RPMI8226 (cell line): ENCODE measurements at regions not wholly inside any gene's neighbourhood (a gene's known extent, or its start where the extent isn't known, plus 50 kb on each side); places are given as distances from the start of the nearest gene placed in this dataset.
"Not testable (repeated sequence)": the region's sequence is repeated elsewhere in the genome, so short reads cannot be mapped to it uniquely, and the experiment has no call there.

ENCODE experiments used
- DNase-seq: peaks from one replicate; pipeline ENCODE4 v3.0.0-alpha.2; 2015

GRCh38 chr2:226312155-226312554, 487.5 kb downstream of the IRS1 start:
- no peak for DNase-seq

- no peak for DNase-seq
These were observed 489.5 kb downstream of the IRS1 start for GRCh38 chr2:226310146-226310545.

DNA sequence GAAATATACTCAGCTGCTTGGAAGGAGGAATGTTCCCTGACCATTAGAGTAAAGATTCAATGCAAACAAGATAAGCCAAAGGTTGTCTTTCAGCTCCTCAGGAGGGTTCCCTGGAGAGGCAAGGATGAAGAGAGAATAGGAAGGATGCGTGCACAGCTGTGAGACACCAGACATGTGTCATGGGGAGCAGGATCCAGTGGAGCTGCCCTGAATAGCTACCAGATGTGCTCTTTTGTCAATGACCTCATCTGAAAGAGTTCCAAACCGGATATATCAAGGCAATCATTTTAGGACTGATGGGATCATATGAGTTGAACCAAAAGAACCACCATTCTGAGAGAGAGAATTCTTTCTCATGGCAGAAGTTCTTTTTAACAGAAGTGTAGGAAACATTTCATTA, 490.6 kb downstream of the IRS1 start:
- DNase-seq = no peak

GRCh38 chr2:226308323-226308680, 491.3 kb downstream of the IRS1 start:
- no peak for DNase-seq

GRCh38 chr2:226307487-226308322, 491.9 kb downstream of the IRS1 start:
- DNase-seq = no peak

DNA sequence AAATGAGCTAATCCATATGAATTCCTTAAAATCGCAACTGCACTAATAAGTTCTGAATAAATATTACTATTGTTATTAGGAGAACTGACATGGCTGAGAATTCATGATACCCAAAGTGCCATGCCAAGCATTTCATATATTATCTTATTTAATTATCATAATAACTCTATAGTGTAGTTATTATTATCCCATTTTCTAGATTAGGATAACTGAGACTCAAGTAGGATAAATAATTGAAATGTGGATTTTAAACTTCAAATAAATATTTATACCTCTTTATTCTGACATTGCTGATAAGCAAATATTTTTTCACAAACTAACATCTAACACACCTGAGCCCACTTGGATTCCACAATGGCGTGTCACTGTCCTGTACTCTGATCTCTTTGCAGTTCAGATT, 492.7 kb downstream of the IRS1 start:
- no peak for DNase-seq

DNA sequence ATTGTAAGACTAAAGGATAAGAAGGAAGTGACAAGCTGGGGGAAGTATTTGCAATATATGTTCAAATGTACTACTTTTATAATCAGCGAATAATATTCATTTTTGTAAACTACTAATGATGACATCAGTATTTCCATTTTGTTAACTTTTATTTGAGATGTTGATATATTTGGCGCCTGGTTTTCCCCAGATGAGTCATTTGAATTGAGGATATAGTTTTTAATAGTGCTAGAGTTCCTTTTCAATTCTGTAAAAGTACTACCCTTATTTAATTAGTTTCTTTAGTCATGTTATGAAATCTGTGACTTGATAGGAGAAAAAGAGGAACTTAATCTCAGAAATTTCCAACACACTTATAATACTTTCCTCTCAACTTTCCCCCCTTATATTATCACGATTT, 495.3 kb downstream of the IRS1 start:
- no peak for DNase-seq

DNA sequence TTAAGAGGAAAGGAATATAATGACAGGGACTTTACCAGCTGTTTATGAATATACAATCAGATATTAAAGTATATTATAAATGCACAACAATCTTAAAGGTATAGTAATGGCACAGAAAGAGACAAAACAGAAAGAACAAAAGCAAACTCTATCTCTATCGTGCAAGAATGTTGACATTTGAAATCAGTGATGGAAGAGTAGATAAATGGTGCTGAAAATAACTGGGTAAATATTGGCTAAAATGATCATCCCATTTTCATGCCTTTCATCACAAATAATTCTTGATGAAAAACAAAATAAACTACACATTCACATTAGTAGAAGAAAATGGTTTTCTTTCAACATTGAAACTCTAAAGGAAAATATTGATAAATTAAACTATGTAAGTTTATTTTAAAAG, 495.9 kb downstream of the IRS1 start:
- no peak for DNase-seq

DNA sequence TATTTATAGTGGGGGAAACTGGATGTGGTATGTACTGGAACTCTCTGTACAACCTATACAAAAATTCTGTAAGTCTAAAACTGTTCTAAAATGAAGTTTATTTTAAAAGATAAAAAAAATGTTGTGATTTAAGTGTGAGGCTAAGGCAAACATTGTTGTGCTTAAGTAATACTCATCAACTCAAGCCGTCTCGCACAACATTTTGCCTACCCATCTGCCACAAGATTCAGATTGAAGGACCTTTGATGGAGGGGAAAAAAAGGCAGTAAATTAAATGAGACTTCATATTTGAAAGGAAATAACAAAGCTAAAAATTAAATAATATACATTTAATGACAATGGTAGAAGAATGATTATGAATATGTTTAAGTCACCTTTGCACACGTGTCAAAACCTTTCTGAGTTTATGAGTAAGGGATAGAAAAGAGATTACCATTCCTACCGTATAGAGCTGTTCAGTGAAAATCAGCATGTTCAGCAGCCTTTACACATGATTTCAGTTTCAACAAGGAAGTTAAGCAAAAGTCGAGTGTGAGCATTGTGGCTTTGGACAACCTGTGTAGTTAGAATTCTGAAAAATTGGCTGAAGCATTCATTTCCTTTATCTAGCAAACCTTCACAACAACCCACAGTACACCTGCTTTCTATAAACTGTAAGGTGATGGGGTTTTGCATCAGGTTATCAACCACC, 499.3 kb downstream of the IRS1 start:
- DNase-seq = peak; percentile 18

- no peak for DNase-seq
These were observed 499.8 kb downstream of the IRS1 start for GRCh38 chr2:226299771-226300170.

- DNase-seq = no peak
These were observed 503.9 kb downstream of the IRS1 start for GRCh38 chr2:226295681-226296080.

DNA sequence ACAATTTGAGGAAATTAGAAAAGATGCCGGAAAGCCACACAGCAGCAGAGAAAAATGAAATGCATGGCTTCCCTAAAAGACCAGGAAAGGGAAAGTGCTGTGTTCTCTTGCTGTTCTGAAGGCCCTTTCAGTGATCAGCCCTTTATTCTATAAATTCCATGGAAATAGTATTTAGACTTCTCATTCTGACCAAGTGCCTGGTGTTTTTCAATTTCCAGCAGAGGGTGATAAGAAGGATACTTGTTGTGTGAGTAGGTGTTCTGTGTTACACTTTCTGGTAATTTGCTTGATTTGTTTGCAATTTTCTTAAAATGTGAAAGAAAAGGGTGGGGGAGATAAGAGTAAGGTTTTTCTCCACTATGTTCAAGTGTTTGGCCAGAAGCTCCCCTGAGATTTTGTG, 504.5 kb downstream of the IRS1 start:
- no peak for DNase-seq

- DNase-seq = not testable (repeated sequence)
These were observed 508.3 kb downstream of the IRS1 start for GRCh38 chr2:226291281-226291680.

DNA sequence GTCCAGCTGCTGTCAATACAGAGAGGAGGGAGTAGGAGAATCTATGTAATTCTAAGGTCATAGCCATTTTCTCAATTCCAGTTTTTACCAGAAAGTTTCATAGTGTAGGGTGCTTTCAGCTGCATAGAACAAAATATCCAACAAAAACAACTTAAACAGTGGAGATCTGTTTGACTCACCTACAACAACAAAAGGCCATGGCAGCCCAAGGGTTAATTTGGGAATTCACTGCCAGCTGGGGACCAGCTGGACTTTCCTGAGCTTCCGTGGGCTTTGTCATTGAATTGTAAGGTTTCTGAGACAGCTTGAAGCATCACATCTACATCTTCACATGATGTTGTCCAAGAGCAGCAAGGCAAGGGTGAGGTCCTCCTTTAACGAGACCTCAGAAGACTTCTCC, 512.7 kb downstream of the IRS1 start:
- no peak for DNase-seq

DNA sequence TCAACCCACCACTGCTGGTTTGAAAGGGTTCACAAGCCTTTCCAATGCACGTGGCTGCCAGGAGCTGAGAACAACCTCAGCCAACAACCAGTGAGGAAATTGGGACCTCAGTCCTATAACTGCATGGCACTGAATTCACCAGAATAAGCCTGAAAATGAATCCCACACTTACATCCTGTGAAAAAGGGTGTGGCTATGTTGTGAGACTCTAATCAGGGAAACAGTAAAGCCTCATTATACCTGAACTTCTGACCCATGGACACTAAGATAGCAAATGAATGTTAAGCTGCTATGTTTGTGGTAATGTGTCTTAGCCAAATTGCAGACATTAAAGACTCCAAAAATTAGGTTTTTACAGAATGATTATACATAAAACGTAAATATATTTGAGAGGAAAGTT, 515.8 kb downstream of the IRS1 start:
- DNase-seq = no peak

DNA sequence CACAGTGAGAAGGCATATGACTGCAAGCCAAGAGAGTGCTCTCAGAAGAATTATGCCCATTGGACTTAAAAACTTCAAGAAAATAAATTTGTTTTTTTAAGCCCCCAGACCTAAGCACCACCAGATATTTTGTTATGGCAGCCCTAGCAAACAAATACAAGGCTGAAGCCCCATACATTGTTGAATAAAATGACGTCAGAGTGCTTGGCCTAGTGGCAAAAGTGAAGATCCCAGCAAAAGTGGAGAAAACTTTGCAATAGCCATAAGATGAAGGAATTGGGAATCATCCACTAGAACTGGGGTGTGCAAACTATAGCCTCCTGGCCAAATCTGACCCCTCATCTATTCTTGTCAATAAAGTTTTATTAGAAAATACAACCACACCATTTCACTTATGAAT, 517.5 kb downstream of the IRS1 start:
- DNase-seq = no peak

DNA sequence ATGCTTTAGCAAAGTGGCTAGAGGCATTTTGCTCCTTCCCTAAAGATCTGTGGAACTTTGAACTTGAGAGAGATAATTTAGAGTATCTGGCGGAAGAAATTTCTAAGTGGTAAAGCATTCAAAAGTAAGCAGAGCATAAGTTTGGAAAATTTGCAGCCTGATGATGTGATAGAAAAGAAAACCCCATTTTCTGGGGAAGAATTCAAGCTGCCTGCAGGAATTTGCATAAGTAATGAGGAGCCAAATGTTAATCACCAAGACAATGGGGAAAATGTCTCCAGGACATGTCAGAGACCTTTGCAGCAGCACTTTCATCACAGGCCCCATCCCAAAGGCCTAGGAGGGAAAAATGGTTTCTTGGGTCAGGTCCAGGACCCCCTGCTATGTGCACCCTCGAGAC, 519.5 kb downstream of the IRS1 start:
- not testable (repeated sequence) for DNase-seq

- DNase-seq = no peak
These were observed 524.4 kb downstream of the IRS1 start for GRCh38 chr2:226275215-226275614.

DNA sequence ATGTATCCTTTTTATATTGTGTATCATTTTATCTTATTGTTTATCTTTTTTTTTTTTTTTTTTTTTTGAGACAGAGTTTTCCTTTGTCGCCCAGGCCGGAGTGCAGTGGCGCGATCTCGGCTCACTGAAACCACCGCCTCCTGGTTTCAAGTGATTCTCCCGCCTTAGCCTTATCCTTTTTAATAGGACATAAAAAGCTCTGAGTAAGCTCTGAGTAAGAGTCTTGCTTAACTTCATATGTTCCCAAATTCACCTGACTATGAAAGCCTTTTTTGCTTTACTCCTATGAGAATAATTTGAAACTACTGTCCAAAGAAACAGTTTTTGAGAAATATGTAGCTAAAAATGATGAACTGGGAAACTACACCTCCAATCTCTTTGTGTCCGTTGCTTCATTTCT, 525.5 kb downstream of the IRS1 start:
- no peak for DNase-seq

DNA sequence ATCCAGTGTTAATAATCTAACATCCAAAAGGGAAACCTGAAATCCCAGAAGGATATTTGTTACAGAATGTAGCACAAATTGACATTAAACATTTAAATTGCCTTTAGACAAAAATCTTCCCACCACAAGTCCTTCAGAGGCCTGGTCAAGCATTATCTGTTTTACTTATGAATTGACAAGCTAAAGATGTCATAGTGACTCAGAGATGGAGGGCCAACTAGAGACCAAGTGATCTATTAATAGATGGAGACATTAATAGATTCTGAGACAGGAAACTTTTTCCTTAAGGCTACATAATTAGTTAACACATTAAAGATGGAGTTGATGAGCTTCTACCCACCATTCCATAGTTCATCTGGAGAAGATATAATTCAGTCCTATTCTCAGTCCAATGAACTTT, 526.2 kb downstream of the IRS1 start:
- DNase-seq = no peak

DNA sequence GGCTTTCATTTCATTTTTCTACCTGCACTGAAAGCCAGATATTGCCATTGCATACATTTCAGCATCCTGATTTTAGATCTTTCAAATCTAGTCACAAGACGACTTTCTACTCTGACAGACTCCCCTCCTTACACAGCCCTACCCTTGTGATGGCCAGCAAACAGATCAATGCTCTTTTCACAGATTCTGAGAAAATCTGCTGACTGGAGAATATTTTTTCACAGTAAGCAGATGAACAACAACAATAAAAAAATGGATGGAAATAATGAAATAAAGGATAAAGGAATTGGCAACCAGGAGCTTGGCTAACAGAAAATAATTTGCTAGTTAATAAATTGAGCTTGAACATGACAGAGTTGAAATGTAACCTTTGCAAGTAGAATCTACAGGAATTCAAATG, 527.2 kb downstream of the IRS1 start:
- DNase-seq = no peak

DNA sequence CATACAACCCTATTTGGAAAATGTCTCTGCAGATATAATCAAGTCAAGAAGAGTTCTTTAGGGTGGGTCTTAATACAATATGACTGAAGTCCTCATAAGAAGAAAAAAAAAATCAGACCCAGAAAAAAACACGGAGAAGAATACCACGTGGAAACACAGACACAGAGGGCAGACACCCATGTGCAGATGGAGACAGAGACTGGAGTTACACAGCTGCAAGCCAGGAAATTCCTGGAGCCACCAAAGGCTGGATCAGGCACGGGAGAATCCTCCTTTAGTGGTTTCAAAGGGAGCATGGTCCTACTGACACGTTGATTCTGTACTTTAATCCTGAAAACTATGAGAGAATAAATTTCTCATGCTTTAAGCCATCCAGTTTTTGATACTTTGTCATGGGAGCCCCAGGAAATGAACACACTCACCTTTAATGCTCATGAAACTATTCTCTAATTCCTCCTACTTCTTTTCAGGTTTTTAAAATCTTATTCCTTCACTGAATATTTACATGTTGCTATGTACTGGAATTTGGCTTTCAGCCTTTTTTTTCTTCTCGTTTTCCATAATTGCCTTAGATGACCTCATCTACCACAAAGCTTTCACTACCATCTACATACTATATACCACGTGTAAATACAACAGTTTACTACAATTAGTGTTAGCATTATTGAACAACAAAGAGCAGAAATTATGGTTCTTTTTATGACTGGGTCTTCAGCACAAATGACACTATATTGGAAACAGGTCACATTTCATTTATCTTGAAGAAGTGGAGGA, 529.1 kb downstream of the IRS1 start:
- no peak for DNase-seq

- no peak for DNase-seq
These were observed 531.9 kb downstream of the IRS1 start for GRCh38 chr2:226267516-226268289.
